ENCODE measurements at regions not wholly inside any gene's neighbourhood (a gene's known extent, or its start where the extent isn't known, plus 50 kb on each side); places are given as distances from the start of the nearest gene placed in this dataset.
"Not testable (repeated sequence)": the region's sequence is repeated elsewhere in the genome, so short reads cannot be mapped to it uniquely, and the experiment has no call there.

- no peak for DNase-seq (ENCODE audit: low read depth in 2 of 2, low spot score in 1 of 2)
Observed at GRCh38 chr7:69095127-69095526, 503.1 kb upstream of the AUTS2 start.

- DNase-seq (ENCODE audit: low read depth in 2 of 2, low spot score in 1 of 2) = no peak
Observed at GRCh38 chr7:69095649-69096048, 502.6 kb upstream of the AUTS2 start.

GRCh38 chr7:69104023-69104422 lies 494.3 kb upstream of the AUTS2 start:
- no peak for DNase-seq (ENCODE audit: low read depth in 2 of 2, low spot score in 1 of 2)

GRCh38 chr7:69105092-69105491 lies 493.2 kb upstream of the AUTS2 start:
- no peak for DNase-seq (ENCODE audit: low read depth in 2 of 2, low spot score in 1 of 2)

DNA sequence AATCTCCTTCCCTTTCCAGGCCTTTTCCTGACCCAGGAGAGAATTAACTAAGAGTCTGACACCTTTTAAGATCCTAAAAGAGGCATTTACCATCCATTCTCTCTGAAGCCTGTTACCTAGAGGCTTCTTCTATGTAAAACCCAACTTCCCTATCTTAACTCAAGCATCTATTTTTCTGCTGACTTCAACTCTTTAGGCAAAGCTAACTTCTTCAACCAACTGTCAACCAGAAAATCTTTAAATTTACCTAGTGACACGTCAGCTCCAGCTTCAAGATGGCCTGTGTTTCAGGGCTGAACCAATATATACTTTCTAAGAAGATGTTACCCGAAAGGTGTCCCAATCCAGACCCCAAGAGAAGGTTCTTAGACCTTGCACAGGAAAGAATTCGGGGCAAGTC lies 492.3 kb upstream of the AUTS2 start:
- no peak for DNase-seq (ENCODE audit: low read depth in 2 of 2, low spot score in 1 of 2)

DNA sequence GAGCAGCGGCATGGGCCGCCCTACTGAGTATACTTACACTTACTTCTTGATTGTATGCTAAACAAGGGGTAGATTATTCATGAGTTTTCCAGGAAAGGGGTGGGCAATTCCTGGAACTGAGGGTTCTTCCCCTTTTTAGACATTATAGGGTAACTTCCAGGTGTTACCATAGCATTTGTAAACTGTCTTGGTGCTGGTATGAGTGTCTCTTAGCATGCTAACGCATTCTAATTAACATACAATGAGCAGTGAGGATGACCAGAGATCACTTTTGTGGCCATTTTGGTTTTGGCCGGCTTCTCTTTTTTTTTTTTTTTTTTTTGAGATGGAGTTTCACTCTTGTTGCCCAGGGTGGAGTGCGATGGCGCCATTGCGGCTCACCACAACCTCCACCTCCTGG lies 491.8 kb upstream of the AUTS2 start:
- not testable (repeated sequence) for DNase-seq (ENCODE audit: low read depth in 2 of 2, low spot score in 1 of 2)

DNA sequence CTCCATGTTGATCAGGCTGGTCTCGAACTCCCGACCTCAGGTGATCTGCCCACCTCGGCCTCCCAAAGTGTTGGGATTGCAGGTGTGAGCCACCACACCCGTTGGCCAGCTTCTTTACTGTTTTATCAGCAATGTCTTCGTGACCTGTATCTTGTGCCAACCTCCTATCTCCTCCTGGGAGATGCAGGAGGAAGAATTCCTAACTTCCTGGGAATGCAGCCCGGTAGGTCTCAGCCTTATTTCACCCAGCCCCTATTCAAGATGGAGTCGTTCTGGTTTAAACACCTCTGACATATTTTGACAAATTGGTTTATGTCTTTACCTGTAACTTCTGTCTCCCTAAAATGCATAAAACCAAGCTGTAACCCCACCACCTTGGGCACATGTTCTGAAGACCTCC lies 491.3 kb upstream of the AUTS2 start:
- DNase-seq (ENCODE audit: low read depth in 2 of 2, low spot score in 1 of 2) = not testable (repeated sequence)

GRCh38 chr7:69108097-69108496 lies 490.2 kb upstream of the AUTS2 start:
- no peak for DNase-seq (ENCODE audit: low read depth in 2 of 2, low spot score in 1 of 2)

DNA sequence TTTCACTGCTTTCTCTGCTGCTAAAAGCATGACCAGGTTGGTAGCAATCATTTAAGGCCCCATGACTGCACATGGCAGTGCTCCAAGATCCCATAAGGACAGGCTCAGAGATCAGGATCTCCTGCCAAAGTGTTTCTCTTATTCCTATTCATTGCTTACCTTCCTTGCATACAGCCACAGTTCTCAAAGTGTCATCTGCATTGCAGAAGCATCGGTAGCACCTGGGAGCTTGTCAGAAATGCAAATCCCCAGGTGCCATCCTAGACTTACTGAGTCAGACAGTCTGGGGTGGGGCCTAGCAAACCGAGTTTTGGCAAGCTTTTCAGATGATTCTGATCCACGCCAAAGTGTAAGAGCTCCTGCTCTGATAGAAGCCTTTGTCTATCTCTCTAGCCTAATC lies 489.0 kb upstream of the AUTS2 start:
- no peak for DNase-seq (ENCODE audit: low read depth in 2 of 2, low spot score in 1 of 2)

DNA sequence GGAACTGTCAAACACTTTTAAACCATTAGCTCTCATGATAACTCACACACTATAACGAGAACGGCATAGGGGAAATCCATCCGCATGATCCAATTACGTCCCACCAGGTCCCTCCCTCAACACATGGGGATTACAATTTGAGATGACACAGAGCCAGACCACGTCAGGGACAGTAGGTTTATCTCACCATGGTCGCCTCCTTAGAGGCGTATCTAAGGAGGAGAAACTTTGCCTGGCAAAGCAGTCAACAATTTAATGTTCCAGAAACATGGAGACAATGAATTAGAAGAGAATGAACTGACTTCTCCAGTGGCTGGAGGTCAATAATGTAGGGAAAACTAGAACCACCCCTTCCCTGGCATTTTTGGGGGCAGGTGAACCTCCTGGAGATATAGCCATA lies 488.4 kb upstream of the AUTS2 start:
- DNase-seq (ENCODE audit: low read depth in 2 of 2, low spot score in 1 of 2) = no peak

DNA sequence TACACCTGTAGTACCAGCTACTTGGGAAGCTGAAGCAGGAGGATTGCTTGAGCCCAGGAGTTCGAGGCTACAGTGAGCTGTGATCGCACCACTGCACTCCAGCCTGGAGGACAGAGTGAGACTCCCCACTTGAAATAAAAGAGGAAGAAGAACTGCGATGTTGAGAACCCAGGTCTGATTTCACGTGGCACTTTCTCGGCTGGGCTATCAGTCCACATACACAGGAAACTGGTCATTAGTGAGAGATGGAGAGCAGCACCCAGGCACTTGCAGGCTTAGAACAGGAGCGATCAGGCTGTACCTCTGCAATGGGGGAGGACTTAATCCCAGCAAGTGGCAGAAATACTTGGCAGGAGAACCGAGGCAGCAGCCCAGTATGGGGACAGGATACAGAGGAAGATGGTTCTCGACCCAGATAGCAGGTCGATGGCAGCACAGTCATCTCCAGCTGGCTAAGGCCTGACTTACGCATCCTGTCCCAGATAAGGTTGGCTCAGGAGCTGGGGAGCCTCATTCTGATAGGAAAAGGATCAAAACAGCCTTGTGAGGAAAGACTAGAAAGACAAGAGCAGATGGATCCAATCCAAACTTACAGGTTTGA lies 487.7 kb upstream of the AUTS2 start:
- DNase-seq (ENCODE audit: low read depth in 2 of 2, low spot score in 1 of 2) = no peak

DNA sequence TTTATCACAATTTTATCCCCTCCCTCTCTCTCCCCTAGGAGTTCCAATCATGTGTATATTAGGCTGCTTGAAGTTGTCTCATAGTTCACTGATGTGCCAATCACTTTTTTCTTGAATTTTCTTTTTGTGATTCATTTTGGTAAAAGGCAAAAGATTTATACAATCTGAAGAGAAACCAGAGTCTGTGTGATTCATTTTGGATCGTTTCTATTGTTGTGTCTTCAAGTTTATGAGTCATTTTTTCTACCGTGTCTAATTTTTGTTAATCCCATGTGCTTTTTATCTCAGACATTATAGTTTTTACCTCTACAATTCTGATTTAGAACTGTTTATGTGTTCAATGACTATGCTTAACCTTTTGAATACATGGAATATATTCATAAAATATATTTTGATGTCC lies 483.9 kb upstream of the AUTS2 start:
- DNase-seq (ENCODE audit: low read depth in 2 of 2, low spot score in 1 of 2) = no peak

DNA sequence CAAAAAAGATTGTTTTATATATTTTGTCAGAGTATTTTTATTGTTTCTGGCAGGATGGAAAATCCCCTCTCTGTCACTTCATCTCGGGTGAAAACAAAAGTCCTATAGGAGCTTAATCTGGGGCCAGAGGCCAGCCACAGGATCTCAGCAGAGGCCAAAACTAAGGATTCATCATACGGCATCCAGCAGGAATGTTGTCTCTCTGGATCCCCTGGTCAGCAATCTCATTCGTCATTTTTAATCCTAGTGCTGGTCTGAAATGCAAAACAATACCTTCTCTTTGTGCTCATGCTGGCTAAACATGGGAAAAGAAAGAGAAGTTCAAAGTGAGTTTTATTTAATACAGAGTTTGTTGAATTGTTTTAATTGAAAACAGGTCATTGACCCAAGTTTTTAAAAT lies 482.5 kb upstream of the AUTS2 start:
- no peak for DNase-seq (ENCODE audit: low read depth in 2 of 2, low spot score in 1 of 2)

DNA sequence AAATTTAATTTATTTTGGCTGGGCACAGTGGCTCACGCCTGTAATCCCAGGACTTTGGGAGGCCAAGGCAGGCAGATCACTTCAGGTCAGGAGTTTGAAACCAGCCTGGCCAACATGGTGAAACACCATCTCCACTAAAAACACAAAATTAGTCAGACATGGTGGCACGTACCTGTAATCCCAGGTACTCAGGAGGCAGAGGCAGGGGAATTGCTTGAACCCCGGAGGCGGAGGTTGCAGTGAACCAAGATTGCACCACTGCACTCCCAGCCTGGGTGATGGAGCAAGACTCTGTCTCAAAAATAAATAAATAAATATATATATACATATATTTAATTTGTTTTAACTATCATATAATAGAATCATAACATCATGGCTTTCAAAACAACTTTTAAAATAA lies 482.1 kb upstream of the AUTS2 start:
- DNase-seq (ENCODE audit: low read depth in 2 of 2, low spot score in 1 of 2) = not testable (repeated sequence)

DNA sequence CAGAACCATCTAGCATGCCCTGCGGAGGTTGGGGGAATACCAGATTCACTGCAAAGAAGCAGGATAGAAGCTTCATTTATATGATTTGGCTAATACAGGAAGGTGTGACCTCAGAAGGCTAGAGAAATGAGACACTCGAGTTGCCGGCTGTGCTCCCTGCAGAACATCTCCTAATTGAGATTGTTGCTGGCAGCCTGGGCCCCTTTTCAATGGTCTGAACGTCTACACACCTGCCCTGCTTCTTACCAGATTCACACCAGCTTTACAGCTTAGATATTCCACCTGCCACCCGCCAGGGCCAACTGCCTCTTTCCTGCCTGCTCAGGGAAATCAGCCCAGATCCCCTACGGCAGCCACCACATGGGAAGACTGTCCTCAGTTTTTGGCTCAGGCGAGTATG lies 475.3 kb upstream of the AUTS2 start:
- no peak for DNase-seq (ENCODE audit: low read depth in 2 of 2, low spot score in 1 of 2)

DNA sequence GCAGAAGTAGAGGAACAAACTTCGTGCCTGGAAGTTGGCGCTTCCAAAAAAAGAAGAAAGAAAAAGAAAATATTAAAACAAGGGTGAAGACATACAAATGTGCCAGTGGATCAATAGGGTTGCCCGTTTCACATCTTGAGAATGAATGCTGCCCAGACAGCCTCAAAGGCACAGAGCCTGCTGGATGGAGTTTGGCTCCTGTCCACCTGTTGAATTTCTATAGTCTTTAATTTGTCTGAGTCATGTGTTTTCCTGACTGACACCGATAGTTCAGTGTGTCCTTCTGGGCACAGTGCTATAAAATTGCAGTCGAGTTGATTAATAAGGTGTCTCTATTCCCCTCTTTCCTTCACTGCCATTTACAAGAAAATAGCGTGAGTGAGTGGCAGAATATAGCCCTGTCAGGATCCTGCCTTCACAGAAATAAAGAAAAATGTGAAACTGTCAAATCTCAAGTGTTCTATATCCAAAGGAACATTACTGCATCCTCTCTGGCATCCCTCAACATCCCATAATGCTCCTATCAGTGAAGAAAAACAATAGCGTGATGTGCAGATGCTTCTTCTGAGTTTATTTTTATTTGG lies 471.3 kb upstream of the AUTS2 start:
- no peak for DNase-seq (ENCODE audit: low read depth in 2 of 2, low spot score in 1 of 2)

GRCh38 chr7:69129524-69129923 lies 468.8 kb upstream of the AUTS2 start:
- no peak for DNase-seq (ENCODE audit: low read depth in 2 of 2, low spot score in 1 of 2)

DNA sequence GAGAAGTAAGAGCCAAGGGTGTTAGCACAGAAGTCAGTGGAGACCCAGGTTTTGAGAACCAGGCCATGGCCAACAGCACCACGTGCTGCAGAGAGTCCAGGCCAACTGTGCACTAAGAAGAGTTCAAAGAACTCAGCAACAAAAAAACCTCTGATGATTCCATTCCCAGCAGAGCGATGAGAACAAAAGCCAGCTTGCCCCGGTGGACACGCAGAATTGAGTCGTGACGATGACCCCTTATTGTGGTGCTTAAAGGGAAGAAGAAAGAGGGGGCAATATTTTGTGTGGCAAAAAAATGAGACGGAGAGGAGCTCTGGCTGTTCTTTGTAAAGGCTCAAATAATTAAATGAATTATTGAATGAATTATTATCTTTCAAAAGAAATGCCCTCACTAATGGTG lies 468.3 kb upstream of the AUTS2 start:
- DNase-seq (ENCODE audit: low read depth in 2 of 2, low spot score in 1 of 2) = no peak

DNA sequence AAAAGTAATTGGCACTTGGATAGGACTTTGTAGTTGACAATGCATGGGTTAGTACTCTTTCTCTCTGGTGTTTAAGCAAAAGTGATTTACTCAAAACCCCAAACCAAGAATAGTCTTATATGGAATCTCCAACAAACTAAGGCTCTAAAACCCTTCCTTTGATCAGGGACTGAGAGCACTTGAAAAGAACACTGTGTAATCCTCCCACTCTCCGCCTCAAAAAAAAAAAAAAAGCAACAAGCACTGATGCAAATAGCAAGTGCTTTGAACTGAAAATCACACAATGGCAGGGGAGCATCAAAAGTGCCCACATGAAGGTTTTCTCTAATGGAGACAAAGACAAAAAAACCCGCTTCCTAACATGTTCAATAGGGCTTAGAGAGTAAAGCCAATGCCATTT lies 467.9 kb upstream of the AUTS2 start:
- DNase-seq (ENCODE audit: low read depth in 2 of 2, low spot score in 1 of 2) = no peak

DNA sequence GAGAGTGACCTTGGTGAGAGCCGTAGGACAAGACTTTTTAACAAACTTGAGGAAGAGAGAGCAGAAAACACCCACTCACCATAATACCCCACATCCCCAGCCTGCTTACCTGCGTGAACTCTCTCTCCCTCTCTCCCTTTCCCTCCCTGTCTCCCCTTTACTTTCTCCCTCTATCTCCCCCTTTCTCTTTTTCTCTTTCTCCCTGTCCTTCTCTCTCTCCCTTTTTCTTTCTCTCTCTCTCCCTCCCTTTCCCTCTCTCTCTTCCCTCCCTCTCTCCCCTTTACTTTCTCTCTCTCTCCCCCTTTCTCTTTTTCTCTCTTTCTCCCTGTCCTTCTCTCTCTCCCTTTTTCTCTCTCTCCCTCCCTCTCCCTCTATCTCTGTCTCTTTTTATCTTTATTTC lies 464.0 kb upstream of the AUTS2 start:
- no peak for DNase-seq (ENCODE audit: low read depth in 2 of 2, low spot score in 1 of 2)

DNA sequence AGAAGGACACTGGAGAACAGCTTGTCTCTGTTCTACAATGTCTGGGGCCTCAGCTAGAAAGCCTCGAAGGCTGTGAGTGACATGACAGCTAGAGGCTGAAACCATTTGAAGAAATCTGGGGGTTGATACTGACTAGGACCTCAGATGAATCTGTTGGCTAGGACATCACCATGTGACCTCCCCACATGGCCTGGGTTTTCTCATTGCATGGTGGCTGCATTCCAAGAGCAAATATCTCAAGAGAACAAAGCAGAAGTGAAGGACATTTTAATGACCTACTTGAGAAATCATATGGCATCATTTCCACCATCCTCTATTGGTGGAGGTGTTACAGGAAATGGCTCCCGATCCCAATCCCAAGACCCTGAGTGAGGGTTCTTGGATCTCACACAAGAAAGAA lies 450.6 kb upstream of the AUTS2 start:
- DNase-seq (ENCODE audit: low read depth in 2 of 2, low spot score in 1 of 2) = no peak

DNA sequence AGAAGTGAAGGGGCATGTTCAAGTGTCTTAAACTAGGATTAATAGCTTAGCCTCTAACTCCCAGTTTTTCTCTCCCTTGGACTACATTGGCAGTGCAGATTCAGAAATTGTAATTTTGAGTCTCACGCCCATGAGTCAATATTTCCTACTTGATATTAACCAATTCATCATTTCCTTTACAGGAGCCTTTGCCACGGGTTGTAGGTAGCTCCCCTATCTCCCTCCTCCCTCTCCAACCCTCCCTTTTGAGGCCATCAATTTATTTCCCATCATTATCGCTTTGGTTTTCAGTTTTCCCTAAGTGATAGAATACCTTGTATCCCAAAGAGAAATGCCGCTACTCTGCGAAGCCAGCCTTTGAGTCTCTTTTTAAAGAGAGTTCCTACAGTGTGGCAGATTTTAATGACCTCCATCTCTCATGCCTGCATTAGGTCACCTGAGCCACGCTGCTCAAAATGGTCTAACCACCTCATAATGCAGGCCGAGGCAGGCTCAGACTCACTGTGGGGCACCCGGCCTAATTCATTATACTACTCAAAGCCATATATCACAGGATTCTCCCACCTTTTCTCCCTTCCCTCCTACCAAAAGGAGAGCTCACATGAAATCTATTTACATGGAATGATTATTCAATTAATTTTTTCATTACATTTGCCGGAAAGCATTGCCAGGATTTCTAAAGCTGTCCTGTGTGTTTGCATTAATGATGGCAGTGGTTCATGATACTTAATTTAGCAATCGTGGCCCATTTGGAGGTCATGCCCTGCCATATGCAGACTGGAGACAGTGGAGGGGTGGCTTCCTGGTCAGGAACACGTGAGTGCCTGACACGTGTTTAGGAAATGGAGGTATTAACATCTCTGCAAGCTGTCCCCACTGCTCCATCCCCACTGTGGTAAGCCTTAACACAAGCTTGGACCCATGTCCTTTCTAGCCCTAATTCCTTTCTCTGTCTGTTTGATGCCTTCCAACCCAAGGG lies 448.2 kb upstream of the AUTS2 start:
- DNase-seq (ENCODE audit: low read depth in 2 of 2, low spot score in 1 of 2) = no peak
